Erythroblast (primary cell): ENCODE measurements at regions not wholly inside any gene's neighbourhood (a gene's known extent, or its start where the extent isn't known, plus 50 kb on each side); places are given as distances from the start of the nearest gene placed in this dataset.

Experiments
- GATA1 ChIP-seq: IDR thresholded peaks from 2 replicates; pipeline ENCODE4 v1.6.1; 2011; ENCODE audit warnings: low read depth, mild to moderate bottlenecking, control low read depth, low read length, moderate library complexity
- POLR2A ChIP-seq: IDR thresholded peaks from 2 replicates; pipeline ENCODE4 v1.6.1; 2011; ENCODE audit warnings: mild to moderate bottlenecking, low read length

DNA sequence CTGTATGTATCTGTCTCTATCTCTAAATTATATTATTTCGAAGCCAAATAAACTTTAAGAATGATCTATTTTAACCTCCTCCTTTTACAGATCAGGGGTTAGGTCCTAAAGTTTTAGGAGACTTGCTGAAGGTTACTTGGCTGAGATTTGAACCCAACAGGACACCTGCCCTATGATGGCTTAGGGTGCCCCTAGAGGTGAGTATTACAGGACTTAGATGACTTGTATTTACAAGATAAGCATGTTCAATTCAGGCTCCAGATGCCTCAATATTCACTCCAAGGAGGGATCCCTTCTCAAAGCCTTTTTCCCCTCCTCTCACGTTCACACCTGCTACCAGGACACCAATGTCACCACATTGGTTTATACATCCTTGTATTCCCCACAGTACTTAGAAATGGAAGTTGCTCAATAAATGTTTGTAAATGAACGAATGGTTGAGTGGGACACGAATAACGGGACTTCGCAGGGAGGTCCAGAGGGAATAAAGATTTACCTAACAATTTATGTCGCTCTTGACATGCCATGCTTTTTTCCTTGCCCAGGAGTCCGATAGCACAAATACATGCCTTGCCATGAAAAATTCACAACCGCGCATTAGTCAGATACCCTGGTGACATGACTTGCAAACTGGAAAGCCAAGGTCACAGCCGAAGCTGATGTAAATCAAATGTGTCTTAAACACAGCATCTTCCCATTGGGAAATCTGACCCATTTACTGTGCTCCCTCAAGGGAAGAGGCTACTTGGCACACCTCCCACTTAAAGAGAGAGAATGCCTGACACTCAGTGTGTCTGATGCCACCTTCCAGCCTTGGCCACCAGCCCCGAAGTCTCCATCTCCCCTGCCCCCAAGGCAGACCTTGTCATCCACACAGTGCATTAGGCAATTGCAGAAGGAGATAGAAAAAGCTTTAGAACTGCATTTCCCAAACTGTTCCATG, 872.2 kb upstream of the AUTS2 start:
- TF ChIP-seq POLR2A (no peak), GATA1 (no peak)
